ENCODE measurements at regions not wholly inside any gene's neighbourhood (a gene's known extent, or its start where the extent isn't known, plus 50 kb on each side); places are given as distances from the start of the nearest gene placed in this dataset.

DNA sequence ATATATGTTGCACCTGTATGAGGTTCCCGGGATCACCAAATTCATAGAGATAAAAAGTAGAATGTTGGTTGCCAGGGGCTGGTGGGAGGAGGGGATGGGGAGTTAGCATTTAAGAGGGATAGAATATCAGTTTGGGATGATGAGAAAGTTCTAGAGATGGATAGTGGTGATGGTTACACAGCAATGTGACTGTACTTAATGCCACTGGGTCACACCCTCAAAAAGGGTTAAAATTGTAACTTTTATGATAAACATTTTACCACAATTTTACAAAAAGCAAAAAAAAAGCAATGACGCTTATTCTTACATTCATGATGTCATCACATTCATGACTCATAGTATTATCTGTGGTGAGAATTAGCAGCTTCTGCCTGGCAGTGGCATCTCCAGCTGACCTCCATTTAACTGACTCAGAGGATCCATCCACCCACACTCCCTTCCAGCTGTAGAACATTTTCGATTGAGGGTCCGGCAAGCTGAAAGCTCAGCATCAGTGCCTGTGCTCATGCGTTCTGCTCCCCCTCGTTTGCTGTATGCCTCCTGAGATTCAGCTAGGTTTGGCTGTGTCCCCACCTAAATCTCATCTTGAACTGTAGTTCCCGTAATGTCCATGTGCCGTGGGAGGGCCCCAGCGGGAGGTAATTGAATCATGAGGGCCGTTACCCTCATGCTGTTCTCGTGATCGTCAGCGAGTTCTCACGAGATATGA, 64.8 kb upstream of the TMEM260 start:
- DNase-seq (ENCODE audit: low read depth): peak; percentile 13
- no peak overlapping the region for H3K4me3 ChIP-seq (ENCODE audit: control insufficient read depth, low read depth, low read length)
- TF ChIP-seq, protein P1, sequence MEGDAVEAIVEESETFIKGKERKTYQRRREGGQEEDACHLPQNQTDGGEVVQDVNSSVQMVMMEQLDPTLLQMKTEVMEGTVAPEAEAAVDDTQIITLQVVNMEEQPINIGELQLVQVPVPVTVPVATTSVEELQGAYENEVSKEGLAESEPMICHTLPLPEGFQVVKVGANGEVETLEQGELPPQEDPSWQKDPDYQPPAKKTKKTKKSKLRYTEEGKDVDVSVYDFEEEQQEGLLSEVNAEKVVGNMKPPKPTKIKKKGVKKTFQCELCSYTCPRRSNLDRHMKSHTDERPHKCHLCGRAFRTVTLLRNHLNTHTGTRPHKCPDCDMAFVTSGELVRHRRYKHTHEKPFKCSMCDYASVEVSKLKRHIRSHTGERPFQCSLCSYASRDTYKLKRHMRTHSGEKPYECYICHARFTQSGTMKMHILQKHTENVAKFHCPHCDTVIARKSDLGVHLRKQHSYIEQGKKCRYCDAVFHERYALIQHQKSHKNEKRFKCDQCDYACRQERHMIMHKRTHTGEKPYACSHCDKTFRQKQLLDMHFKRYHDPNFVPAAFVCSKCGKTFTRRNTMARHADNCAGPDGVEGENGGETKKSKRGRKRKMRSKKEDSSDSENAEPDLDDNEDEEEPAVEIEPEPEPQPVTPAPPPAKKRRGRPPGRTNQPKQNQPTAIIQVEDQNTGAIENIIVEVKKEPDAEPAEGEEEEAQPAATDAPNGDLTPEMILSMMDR (IDR thresholded peaks at IDR 0.05; ENCODE audit: control insufficient read depth, insufficient read depth, low read depth, low read length, missing control alignments): no peak

DNA sequence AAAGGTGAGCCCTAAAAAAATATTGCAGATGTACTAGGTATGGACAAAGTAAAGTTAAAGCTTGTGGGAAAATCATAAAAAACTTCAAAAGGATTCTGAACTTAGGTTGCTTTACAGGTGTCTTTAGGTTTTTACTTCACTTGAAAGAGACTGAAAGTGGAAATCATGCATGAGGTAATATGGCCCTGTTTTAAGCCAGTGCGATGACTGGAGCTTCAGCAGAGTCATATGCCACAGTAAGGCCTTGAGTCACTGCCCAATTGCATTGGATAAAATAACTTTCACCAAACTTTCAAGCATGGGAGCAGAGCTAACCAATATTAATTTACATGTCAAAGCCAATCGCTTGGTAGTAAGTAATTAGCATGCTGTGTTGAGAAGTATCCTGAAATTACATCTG, 63.9 kb upstream of the TMEM260 start:
- H3K4me3 ChIP-seq (ENCODE audit: control insufficient read depth, low read depth, low read length): no peak overlapping the region
- no peak for DNase-seq (ENCODE audit: low read depth)
- TF ChIP-seq, protein P1 (IDR thresholded peaks at IDR 0.05; ENCODE audit: control insufficient read depth, insufficient read depth, low read depth, low read length, missing control alignments): no peak

GRCh38 chr14:56522403-56522802, 57.2 kb upstream of the TMEM260 start:
- TF ChIP-seq, protein P1 (IDR thresholded peaks at IDR 0.05; ENCODE audit: control insufficient read depth, insufficient read depth, low read depth, low read length, missing control alignments): no peak
- no peak for DNase-seq (ENCODE audit: low read depth)
- no peak overlapping the region for H3K4me3 ChIP-seq (ENCODE audit: control insufficient read depth, low read depth, low read length)

DNA sequence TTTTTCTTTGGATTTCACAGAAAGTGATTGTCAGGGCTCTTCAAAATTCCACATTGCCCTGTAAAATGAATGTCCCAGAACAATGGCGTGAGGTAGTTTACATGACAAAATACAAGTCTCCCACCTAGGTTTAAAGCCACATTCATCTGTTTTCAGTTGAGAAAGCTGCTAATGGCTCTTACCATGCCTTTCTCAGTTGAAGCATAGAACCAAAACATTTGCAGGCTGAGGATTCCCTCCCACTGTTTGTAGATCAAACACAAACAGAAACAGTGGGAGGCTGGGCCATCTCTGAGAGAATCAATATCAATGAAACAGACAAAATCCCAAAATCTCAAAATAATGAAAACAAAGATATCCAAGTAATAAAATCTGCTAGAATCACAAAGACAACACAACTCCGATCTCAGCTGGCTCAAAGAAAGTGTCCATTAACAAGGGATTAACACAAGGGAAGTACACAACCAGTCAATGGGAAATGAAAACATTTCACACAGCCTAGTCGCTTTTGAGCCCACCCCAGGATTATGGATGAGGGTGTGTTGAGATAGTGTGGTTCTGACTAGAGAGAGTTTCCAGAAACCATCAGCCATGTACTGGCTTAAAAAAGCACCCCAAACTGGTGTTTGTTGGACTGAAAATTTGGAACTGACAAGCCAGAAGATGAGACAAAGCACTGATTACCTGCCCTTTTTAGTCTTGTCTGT, 54.5 kb upstream of the TMEM260 start:
- DNase-seq (ENCODE audit: low read depth): no peak
- no peak overlapping the region for H3K4me3 ChIP-seq (ENCODE audit: control insufficient read depth, low read depth, low read length)
- TF ChIP-seq, protein P1 (IDR thresholded peaks at IDR 0.05; ENCODE audit: control insufficient read depth, insufficient read depth, low read depth, low read length, missing control alignments): no peak

DNA sequence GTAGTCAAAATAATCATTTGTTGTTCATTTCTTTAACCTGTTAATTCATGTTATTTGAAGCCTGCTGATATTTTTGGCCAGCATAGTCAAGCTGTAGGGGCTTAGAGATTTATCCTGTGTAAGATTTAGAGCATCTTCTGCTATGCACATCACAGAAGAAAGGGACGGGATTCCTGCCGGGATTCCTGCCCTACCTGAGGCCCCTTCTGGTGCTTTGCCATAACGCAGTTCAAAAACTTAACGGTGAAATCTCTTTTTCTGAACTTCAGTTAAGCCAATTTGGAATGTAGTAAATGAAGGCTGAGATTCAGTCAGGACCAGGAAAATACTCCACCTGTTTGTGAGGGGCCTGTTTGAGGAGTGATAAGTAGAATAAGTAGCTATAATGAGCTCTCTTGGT, 50.7 kb upstream of the TMEM260 start:
- TF ChIP-seq, protein P1 (IDR thresholded peaks at IDR 0.05; ENCODE audit: control insufficient read depth, insufficient read depth, low read depth, low read length, missing control alignments): no peak
- no peak for DNase-seq (ENCODE audit: low read depth)
- no peak overlapping the region for H3K4me3 ChIP-seq (ENCODE audit: control insufficient read depth, low read depth, low read length)

All from AG09309 (cell line).